Fibroblast of lung (primary cell): ENCODE measurements at regions not wholly inside any gene's neighbourhood (a gene's known extent, or its start where the extent isn't known, plus 50 kb on each side); places are given as distances from the start of the nearest gene placed in this dataset.

Experiments used
- DNase-seq, 2 donors: peaks; one replicate each; pipeline versions ENCODE4 v3.0.0 to v3.0.0-alpha.2; 2010; ENCODE audit warnings: low read depth in 2 of 2
- H2AFZ ChIP-seq: 2 replicates; pipeline ENCODE4 v1.5.1; 2012; ENCODE audit warnings: low read length, control low read depth, inconsistent platforms
- H3K27ac ChIP-seq: 2 replicates; pipeline ENCODE4 v1.5.1; 2011; ENCODE audit warnings: low read length, control low read depth; ENCODE audit not compliant: insufficient read depth
- H3K27me3 ChIP-seq: 2 replicates; pipeline ENCODE4 v1.5.1; 2011; ENCODE audit warnings: mild to moderate bottlenecking, low read length; ENCODE audit not compliant: control insufficient read depth, insufficient read depth
- H3K36me3 ChIP-seq: 2 replicates; pipeline ENCODE4 v1.5.1; 2011; ENCODE audit warnings: low read length; ENCODE audit not compliant: control insufficient read depth, insufficient read depth
- H3K4me1 ChIP-seq: 2 replicates; pipeline ENCODE4 v1.5.1; 2011; ENCODE audit warnings: low read length; ENCODE audit not compliant: control insufficient read depth, insufficient read depth; ENCODE audit errors: extremely low read depth
- H3K4me2 ChIP-seq: 2 replicates; pipeline ENCODE4 v1.5.1; 2011; ENCODE audit warnings: low read length, control low read depth; ENCODE audit not compliant: insufficient read depth; ENCODE audit errors: extremely low read depth
- H3K4me3 ChIP-seq, 4 experiments: fragments of 200-600 bp in 1 of 4; sonication (generic) in 1 of 4; replicated peaks in 1 of 4; 2 replicates each; pipeline ENCODE4 v1.5.1; 2011 to 2016; ENCODE audit warnings: low read length in 4 of 4, low read depth in 3 of 4, mild to moderate bottlenecking in 3 of 4, control low read depth in 2 of 4, inconsistent platforms in 1 of 4, mixed read lengths in 1 of 4; ENCODE audit not compliant: insufficient read depth in 1 of 4; ENCODE audit errors: control extremely low read depth in 1 of 4
- H3K79me2 ChIP-seq: 2 replicates; pipeline ENCODE4 v1.5.1; 2012; ENCODE audit warnings: mild to moderate bottlenecking, low read length, inconsistent platforms; ENCODE audit not compliant: control insufficient read depth, insufficient read depth
- H3K9ac ChIP-seq: 2 replicates; pipeline ENCODE4 v1.5.1; 2011; ENCODE audit warnings: mild to moderate bottlenecking, low read length, control low read depth; ENCODE audit not compliant: insufficient read depth
- H3K9me3 ChIP-seq: 2 replicates; pipeline ENCODE4 v1.5.1; 2012; ENCODE audit warnings: low read depth, low read length; ENCODE audit not compliant: control insufficient read depth, insufficient read depth
- H4K20me1 ChIP-seq: 2 replicates; pipeline ENCODE4 v1.5.1; 2011; ENCODE audit warnings: low read length; ENCODE audit not compliant: control insufficient read depth, insufficient read depth; ENCODE audit errors: extremely low read depth
- EZH2 ChIP-seq: IDR thresholded peaks from 2 replicates; pipeline ENCODE4 v1.5.1; 2012; ENCODE audit warnings: low read length, control low read depth, mild to moderate bottlenecking; ENCODE audit errors: missing control alignments
- TF ChIP-seq, protein P1 (sequence below), 2 donors: IDR thresholded peaks in 1 of 2; conservative IDR thresholded peaks in 1 of 2; 1 replicate in 1 of 2; 2 replicates in 1 of 2; pipeline ENCODE4 v1.5.1; 2011 to 2012; ENCODE audit warnings: low read length in 2 of 2, control low read depth in 1 of 2, inconsistent platforms in 1 of 2, low read depth in 1 of 2, mild to moderate bottlenecking in 1 of 2

GRCh38 chr3:105042586-105042985, 324.1 kb upstream of the ALCAM start:
- Histone ChIP-seq H4K20me1 (no peaks in the 10 kb centered on the region), H3K9me3 (no peaks in the 10 kb centered on the region), H3K36me3 (no peaks in the 10 kb centered on the region), H2AFZ (no peak overlapping the region), H3K27me3 (no peaks in the 10 kb centered on the region), H3K27ac (no peak overlapping the region), H3K4me1 (no peaks in the 10 kb centered on the region), H3K4me3 (no peak overlapping the region), H3K4me2 (no peak overlapping the region), H3K79me2 (no peaks in the 10 kb centered on the region), H3K9ac (no peak overlapping the region)
- TF ChIP-seq EZH2, result no peak
- TF ChIP-seq, protein P1, sequence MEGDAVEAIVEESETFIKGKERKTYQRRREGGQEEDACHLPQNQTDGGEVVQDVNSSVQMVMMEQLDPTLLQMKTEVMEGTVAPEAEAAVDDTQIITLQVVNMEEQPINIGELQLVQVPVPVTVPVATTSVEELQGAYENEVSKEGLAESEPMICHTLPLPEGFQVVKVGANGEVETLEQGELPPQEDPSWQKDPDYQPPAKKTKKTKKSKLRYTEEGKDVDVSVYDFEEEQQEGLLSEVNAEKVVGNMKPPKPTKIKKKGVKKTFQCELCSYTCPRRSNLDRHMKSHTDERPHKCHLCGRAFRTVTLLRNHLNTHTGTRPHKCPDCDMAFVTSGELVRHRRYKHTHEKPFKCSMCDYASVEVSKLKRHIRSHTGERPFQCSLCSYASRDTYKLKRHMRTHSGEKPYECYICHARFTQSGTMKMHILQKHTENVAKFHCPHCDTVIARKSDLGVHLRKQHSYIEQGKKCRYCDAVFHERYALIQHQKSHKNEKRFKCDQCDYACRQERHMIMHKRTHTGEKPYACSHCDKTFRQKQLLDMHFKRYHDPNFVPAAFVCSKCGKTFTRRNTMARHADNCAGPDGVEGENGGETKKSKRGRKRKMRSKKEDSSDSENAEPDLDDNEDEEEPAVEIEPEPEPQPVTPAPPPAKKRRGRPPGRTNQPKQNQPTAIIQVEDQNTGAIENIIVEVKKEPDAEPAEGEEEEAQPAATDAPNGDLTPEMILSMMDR (conservative IDR thresholded peaks at IDR 0.05 in 1 of 2, IDR thresholded peaks at IDR 0.05 in 1 of 2; ENCODE audit: low read depth in 1 of 2, low read length in 2 of 2), result no peak
- no peak for DNase-seq

DNA sequence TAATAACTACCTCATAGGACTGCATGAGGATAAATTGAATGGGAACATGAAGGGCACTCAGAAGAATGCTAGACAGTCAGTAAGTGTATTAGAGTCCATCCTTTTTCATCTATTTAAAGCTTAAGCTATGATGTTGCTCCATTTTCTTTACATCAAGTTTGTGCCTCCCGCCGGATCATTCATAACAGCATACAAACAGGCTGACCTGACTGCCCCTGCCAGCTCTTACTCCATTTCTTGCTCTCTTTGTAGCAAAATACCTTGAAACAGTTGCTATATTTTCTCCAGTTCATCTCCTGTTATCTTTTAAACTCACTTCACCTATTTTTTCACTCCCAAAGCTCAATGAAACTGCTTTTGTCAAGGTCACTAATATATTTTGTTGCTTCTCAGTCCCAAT, 315.6 kb upstream of the ALCAM start:
- H3K79me2 ChIP-seq, result no peaks in the 10 kb centered on the region
- H3K4me1 ChIP-seq, result no peaks in the 10 kb centered on the region
- H2AFZ ChIP-seq, result no peak overlapping the region
- H3K27me3 ChIP-seq, result no peaks in the 10 kb centered on the region
- TF ChIP-seq EZH2, result no peak
- TF ChIP-seq, protein P1 (conservative IDR thresholded peaks at IDR 0.05 in 1 of 2, IDR thresholded peaks at IDR 0.05 in 1 of 2; ENCODE audit: low read depth in 1 of 2, low read length in 2 of 2), result no peak
- DNase-seq, result no peak
- H3K36me3 ChIP-seq, result no peaks in the 10 kb centered on the region
- H4K20me1 ChIP-seq, result no peaks in the 10 kb centered on the region
- no peak overlapping the region for H3K4me3 ChIP-seq
- no peak overlapping the region for H3K9ac ChIP-seq
- H3K4me2 ChIP-seq, result no peak overlapping the region
- H3K9me3 ChIP-seq, result no peaks in the 10 kb centered on the region
- H3K27ac ChIP-seq, result no peak overlapping the region

GRCh38 chr3:105051972-105052371, 314.7 kb upstream of the ALCAM start:
- no peak overlapping the region for H3K9ac ChIP-seq
- TF ChIP-seq EZH2, result no peak
- TF ChIP-seq, protein P1 (conservative IDR thresholded peaks at IDR 0.05 in 1 of 2, IDR thresholded peaks at IDR 0.05 in 1 of 2; ENCODE audit: low read depth in 1 of 2, low read length in 2 of 2), result no peak
- H3K36me3 ChIP-seq, result no peaks in the 10 kb centered on the region

More at GRCh38 chr3:105051972-105052371, 314.7 kb upstream of the ALCAM start:
- no peaks in the 10 kb centered on the region for H3K27me3 ChIP-seq
- no peaks in the 10 kb centered on the region for H4K20me1 ChIP-seq
- H3K4me3 ChIP-seq, result no peak overlapping the region
- no peaks in the 10 kb centered on the region for H3K4me1 ChIP-seq
- H3K9me3 ChIP-seq, result no peaks in the 10 kb centered on the region
- H2AFZ ChIP-seq, result no peak overlapping the region
- no peaks in the 10 kb centered on the region for H3K79me2 ChIP-seq
- H3K4me2 ChIP-seq, result no peak overlapping the region
- no peak for DNase-seq
- H3K27ac ChIP-seq, result no peak overlapping the region
